AG04449 (cell line): ENCODE measurements at regions not wholly inside any gene's neighbourhood (a gene's known extent, or its start where the extent isn't known, plus 50 kb on each side); places are given as distances from the start of the nearest gene placed in this dataset.
"Not testable (repeated sequence)": the region's sequence is repeated elsewhere in the genome, so short reads cannot be mapped to it uniquely, and the experiment has no call there.

Source experiments
- CTCF ChIA-PET: fragments of 350-600 bp; formaldehyde crosslinking; extraction: SDS; loops from one replicate; lab custom pipeline; 2021; ENCODE audit warnings: antibody characterized with exemption; lab: Yijun Ruan, JAX
- POLR2A ChIA-PET: fragments of 400-600, 350-600 bp; formaldehyde crosslinking; extraction: SDS; loops from one replicate; lab custom pipeline; 2020; ENCODE audit warnings: antibody characterized with exemption, inconsistent platforms; lab: Yijun Ruan, JAX
- DNase-seq: peaks from one replicate; pipeline ENCODE4 v3.0.0-alpha.2; 2010; ENCODE audit warnings: low read depth, low spot score
- H3K4me3 ChIP-seq: 2 replicates; pipeline ENCODE4 v1.5.1; 2011; ENCODE audit warnings: low read depth, mild to moderate bottlenecking, control low read depth, low read length
- TF ChIP-seq, protein P1 (sequence below): IDR thresholded peaks from one replicate; pipeline ENCODE4 v1.5.1; 2011; ENCODE audit warnings: mild to moderate bottlenecking, moderate library complexity, low read length, control low read depth, inconsistent platforms; ENCODE audit not compliant: insufficient read depth; ENCODE audit errors: missing control alignments

DNA sequence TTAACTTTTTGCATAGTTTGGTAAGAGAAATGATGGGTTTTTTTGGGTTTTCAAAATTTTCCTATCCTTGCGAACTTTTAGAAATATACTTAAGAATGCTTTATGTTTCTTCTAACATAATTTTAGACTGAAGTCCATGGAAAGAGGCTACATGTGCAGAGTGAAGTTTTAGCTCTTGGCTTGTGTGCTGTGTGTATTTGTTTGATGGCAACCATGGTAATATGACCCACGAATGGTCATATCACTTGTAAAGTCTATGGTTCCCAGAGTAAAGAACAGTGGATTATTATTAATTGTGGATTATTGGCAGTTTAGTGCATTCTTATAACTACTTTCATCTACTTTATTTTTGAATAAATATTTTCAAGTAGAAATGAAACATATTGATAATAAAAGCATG, 124.0 kb upstream of the GOLGA6L4 start:
- ChIA-PET POLR2A (no interaction called here), CTCF (no interaction called here)
- TF ChIP-seq, protein P1, sequence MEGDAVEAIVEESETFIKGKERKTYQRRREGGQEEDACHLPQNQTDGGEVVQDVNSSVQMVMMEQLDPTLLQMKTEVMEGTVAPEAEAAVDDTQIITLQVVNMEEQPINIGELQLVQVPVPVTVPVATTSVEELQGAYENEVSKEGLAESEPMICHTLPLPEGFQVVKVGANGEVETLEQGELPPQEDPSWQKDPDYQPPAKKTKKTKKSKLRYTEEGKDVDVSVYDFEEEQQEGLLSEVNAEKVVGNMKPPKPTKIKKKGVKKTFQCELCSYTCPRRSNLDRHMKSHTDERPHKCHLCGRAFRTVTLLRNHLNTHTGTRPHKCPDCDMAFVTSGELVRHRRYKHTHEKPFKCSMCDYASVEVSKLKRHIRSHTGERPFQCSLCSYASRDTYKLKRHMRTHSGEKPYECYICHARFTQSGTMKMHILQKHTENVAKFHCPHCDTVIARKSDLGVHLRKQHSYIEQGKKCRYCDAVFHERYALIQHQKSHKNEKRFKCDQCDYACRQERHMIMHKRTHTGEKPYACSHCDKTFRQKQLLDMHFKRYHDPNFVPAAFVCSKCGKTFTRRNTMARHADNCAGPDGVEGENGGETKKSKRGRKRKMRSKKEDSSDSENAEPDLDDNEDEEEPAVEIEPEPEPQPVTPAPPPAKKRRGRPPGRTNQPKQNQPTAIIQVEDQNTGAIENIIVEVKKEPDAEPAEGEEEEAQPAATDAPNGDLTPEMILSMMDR = no peak
- H3K4me3 ChIP-seq = no peak overlapping the region
- DNase-seq = no peak

DNA sequence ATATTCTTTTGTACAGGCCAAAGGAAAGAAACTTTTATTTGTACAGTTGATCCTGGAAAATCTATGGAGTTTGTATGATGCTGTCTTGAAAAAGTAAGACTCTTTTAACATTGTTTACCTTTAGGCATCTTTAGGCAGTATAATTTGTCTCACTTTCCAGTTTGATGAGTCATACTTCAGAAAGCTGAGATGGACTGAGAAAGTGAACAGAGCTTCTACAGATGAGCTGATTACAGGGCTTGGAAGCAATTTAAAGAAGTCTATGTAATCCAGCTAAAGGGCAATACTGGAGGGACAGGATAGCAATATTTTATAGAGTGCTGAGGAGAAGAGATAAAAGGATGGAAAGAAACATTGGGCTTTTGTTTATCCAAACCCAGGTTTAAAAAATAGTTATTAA, 123.5 kb upstream of the GOLGA6L4 start:
- TF ChIP-seq, protein P1 = no peak
- POLR2A ChIA-PET = no interaction called here
- no peak overlapping the region for H3K4me3 ChIP-seq
- DNase-seq = no peak
- CTCF ChIA-PET = no interaction called here

DNA sequence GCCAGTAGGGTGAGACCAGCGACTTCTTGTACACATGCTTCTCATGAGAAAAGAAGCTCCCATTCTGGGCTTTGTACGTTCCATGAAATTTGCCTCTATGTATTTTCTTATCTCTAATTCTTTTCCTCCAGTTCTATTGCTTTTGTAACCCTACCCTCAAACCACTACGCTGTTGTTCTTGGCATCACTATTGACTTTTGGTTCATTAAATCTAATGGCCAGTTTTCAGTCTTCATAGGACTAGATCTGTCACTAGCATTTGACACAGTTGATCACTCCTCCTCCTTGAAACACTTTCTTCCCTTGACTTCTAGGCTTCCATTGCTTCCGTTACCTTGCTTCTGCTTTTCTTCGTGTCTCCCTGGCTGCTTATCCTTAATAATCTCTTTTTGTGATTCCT, 121.7 kb upstream of the GOLGA6L4 start:
- ChIA-PET CTCF (no interaction called here), POLR2A (no interaction called here)
- TF ChIP-seq, protein P1 = no peak
- H3K4me3 ChIP-seq = no peak overlapping the region
- no peak for DNase-seq

DNA sequence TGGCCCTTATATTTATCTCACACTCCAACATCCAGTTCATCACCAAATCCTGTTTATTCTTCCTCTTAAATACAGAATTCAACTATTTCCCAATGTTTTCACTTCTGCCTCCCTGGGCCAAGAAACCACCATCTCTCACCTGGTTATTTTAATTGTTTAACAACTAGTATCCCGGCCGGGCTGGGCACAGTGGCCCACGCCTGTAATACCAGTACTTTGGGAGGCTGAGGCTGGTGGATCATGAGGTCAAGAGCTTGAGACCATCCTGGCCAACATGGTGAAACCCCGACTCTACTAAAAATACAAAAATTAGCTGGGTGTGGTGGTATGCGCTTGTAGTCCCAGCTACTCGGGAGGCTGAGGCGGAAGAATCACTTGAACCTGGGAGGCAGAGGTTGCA, 120.9 kb upstream of the GOLGA6L4 start:
- CTCF ChIA-PET, DNase-seq, POLR2A ChIA-PET: not testable (repeated sequence)

DNA sequence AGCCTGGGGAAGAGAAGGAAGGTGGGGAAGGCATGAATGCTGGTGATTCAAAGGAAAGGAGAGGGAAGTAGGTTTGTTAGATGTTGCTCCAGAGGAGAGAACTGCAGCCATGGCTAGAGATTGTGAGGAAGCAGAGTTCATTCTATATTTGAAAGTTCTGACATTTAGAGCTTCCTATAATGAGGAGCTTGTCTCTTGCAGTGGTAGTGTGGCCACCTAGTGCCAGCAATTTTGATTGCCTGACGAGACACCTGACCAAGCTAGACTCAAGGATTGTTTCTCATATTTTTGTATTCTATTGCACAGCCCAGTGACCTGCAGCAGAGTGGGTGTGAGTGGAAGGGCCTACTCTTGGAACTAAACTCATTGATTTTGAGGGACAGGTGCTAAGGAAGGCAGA, 116.2 kb upstream of the GOLGA6L4 start:
- H3K4me3 ChIP-seq, POLR2A ChIA-PET, DNase-seq, CTCF ChIA-PET: not testable (repeated sequence)

More for the DNA sequence above, 120.9 kb upstream of the GOLGA6L4 start:
- H3K4me3 ChIP-seq = not testable (repeated sequence)

DNA sequence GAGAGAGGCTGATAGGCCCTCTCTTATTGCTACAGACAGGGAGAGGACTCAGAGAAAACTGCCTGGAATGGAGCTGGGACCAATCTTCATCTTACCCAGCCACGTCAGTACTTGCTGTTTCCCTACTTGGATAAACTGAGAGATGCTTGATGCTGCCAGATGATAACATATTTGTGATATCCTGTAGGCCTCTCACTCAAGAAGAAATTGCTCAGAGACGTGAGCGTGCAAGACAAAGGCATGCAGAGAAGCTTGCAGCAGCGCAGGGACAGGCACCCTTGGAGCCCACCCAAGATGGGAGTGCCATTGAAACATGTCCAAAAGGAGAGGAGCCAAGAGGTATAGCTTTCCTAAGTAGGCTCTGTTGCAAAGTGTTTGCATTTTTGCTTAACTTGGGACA, 114.7 kb upstream of the GOLGA6L4 start:
- POLR2A ChIA-PET, H3K4me3 ChIP-seq, DNase-seq, CTCF ChIA-PET: not testable (repeated sequence)

DNA sequence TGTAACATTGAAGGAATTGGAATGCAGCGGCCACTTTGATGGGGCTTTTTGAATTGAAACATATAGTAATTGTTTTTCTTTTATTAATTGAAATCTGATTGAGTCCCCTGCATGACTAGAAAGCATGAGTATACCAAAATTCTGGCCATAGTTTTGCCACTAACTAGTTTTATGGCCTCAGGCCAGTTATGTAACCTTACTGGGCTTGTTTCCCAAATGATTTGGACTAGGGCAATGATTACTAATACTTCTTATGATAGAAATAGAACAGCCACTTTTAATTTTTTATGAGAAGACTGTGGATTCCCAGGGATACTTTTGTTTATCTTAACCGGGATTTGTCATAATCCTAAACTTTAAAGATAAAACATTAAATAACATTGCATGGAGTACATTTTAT, 106.9 kb upstream of the GOLGA6L4 start:
- DNase-seq, H3K4me3 ChIP-seq, CTCF ChIA-PET, POLR2A ChIA-PET: not testable (repeated sequence)

DNA sequence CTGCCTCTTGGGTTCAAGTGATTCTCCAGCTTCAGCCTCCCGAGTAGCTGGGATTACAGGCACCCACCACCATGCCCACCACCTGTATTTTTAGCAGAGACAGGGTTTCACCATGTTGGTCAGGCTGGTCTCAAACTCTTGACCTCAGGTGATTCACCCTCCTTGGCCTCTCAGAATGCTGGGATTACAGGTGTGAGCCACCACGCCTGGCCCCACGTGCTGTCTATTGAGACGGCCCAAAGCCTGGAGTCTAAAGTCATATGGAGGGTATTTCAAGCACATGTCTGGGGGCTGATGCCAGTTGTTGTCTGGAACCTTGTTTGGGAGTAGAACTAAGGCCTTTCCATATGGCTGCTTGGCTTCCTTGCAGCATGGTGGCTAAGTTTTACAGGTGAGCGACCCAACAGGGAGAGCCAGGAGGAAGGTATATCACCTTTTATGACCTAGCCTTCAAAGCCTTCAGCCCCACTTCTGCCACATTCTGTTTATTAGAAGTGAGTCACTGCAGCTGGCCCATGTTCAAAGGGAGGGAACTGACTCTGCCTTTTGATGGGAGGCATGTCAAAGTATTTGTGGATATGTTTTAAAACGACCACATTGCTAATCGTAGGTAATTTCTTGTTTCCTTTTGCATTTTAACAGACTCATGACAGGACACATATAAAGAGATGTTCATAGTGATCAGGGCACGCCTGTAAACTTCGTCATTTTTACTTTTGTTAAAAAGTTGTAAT, 105.3 kb upstream of the GOLGA6L4 start:
- H3K4me3 ChIP-seq, DNase-seq, POLR2A ChIA-PET: not testable (repeated sequence)
- CTCF ChIA-PET = interaction anchor here (1.4 kb wide), 1 partner anchor 12 kb away, joined by 4 read pairs; no protein-coding TSS in a partner anchor

DNA sequence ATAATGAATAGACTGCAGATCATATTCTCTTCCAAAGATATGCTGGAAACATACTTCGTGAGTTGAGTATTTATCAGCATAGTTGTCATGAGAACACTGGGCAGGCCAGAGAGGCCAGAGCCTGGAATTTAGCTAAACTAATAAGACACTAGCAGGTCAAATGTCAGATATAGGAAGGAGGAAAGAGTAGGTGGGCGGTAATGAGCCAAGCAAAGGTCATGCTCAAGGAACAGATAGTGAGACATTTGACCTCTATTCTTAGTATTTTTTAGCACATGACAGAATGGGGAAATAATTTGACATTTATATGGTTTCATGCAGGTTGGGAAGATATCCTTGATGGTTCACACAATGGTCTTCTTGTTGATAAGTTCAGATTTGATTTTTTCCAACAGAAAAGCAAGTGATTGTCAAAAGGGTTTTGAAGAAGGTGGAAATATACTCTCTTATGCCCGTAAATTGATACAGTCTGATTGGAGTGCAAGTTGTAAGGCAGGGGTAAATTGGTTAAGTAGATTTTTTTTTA, 99.6 kb upstream of the GOLGA6L4 start:
- CTCF ChIA-PET = interaction anchor here (1.0 kb wide), 1 partner anchor 9 kb away, joined by 3 read pairs; no protein-coding TSS in a partner anchor
- DNase-seq, POLR2A ChIA-PET, H3K4me3 ChIP-seq: not testable (repeated sequence)
